Stomach (tissue), 8 donors: ENCODE measurements at regions not wholly inside any gene's neighbourhood (a gene's known extent, or its start where the extent isn't known, plus 50 kb on each side); places are given as distances from the start of the nearest gene placed in this dataset.

Source experiments
- DNase-seq, 2 donors: peaks; one replicate each; pipeline versions ENCODE4 v3.0.0 to v3.0.0-alpha.2; 2013 to 2019
- H3K27ac ChIP-seq, 5 donors: fragments of 200-600 bp in 4 of 5; sonication (generic) in 4 of 5; one replicate each; pipeline ENCODE4 v1.5.1; 2013 to 2019; ENCODE audit warnings: mild to moderate bottlenecking in 1 of 5, moderate library complexity in 1 of 5
- H3K27me3 ChIP-seq, 3 donors: fragments of 200-600 bp; sonication (generic); one replicate each; pipeline ENCODE4 v1.5.1; 2017 to 2019; ENCODE audit warnings: mixed run types in 1 of 3
- H3K36me3 ChIP-seq, 4 donors: fragments of 200-600 bp; sonication (generic); 1 replicate in 3 of 4; 2 replicates in 1 of 4; pipeline ENCODE4 v1.5.1; 2016 to 2019
- H3K4me1 ChIP-seq, 4 donors: fragments of 200-600 bp; sonication (generic); one replicate each; pipeline ENCODE4 v1.5.1; 2016 to 2019
- H3K4me3 ChIP-seq, 4 donors: fragments of 200-600 bp; sonication (generic) in 3 of 4; one replicate each; pipeline ENCODE4 v1.5.1; 2016 to 2019; ENCODE audit warnings: mild to moderate bottlenecking in 1 of 4
- H3K9me3 ChIP-seq, 4 donors: fragments of 200-600 bp; sonication (generic); one replicate each; pipeline ENCODE4 v1.5.1; 2016 to 2019
- EP300 ChIP-seq: sonication (generic); formaldehyde crosslinking; IDR thresholded peaks from one replicate; pipeline ENCODE4 v1.6.1; 2017; ENCODE audit warnings: antibody characterized with exemption
- POLR2A ChIP-seq, 4 donors: fragments of 450-650 bp; IDR thresholded peaks; one replicate each; pipeline ENCODE4 v1.6.1; 2016; ENCODE audit warnings: antibody characterized with exemption in 4 of 4, control low read depth in 2 of 4, mild to moderate bottlenecking in 1 of 4, moderate library complexity in 1 of 4
- POLR2AphosphoS5 ChIP-seq, 3 donors: sonication (generic); formaldehyde crosslinking; IDR thresholded peaks; one replicate each; pipeline ENCODE4 v1.6.1; 2016; ENCODE audit warnings: antibody characterized with exemption in 3 of 3
- WGBS, 5 donors: extraction: QIAGEN DNeasy Blood & Tissue Kit in 3 of 5; methylation state at CpG; one replicate each; pipeline versions ENCODE4 v1.1.5 to v1.1.7; 2013 to 2018; 5-methylcytosine and 5-hydroxymethylcytosine counted together
- intact Hi-C: fragments of 100-400 bp; cut with DNase I; formaldehyde crosslinking; loops from one replicate; pipeline ENCODE4 v1.15.1; 2023; ENCODE audit warnings: low total_unique reads
- TF ChIP-seq, protein P1 (sequence below), 7 experiments: fragments of 450-650 bp in 4 of 7; fragments of 200-600 bp in 3 of 7; sonication (generic) in 3 of 7; IDR thresholded peaks; one replicate each; pipeline ENCODE4 v1.5.1; 2016 to 2019; ENCODE audit warnings: antibody characterized with exemption in 7 of 7, control low read depth in 2 of 7, mild to moderate bottlenecking in 1 of 7
- donor health status: healthy with polysubstance abuse.
- donor health status: Bipolar disorder and iron deficiency.
- donor health status: healthy.

GRCh38 chr5:13529300-13529699 lies 415.2 kb downstream of the DNAH5 start:
- H3K36me3 ChIP-seq, result no peaks in the 10 kb centered on the region
- TF ChIP-seq, protein P1, sequence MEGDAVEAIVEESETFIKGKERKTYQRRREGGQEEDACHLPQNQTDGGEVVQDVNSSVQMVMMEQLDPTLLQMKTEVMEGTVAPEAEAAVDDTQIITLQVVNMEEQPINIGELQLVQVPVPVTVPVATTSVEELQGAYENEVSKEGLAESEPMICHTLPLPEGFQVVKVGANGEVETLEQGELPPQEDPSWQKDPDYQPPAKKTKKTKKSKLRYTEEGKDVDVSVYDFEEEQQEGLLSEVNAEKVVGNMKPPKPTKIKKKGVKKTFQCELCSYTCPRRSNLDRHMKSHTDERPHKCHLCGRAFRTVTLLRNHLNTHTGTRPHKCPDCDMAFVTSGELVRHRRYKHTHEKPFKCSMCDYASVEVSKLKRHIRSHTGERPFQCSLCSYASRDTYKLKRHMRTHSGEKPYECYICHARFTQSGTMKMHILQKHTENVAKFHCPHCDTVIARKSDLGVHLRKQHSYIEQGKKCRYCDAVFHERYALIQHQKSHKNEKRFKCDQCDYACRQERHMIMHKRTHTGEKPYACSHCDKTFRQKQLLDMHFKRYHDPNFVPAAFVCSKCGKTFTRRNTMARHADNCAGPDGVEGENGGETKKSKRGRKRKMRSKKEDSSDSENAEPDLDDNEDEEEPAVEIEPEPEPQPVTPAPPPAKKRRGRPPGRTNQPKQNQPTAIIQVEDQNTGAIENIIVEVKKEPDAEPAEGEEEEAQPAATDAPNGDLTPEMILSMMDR (IDR thresholded peaks at IDR 0.05), result no peak
- no peak for TF ChIP-seq POLR2A (IDR thresholded peaks at IDR 0.05)
- no peak for TF ChIP-seq EP300
- TF ChIP-seq POLR2AphosphoS5 (IDR thresholded peaks at IDR 0.05), result no peak
- intact Hi-C loops, result no loop called here
- no peaks in the 10 kb centered on the region for H3K9me3 ChIP-seq
- no peak overlapping the region for H3K27ac ChIP-seq
- no peak for DNase-seq
- H3K27me3 ChIP-seq, result no peaks in the 10 kb centered on the region
- 52 to 80% (median 68%) methylated on average over 1 of the region's 1 CpG for WGBS, 5 donors
- peaks cover 0 to 18% (median 5%) of the 10 kb centered on the region in 4 donors for H3K4me1 ChIP-seq
- no peak overlapping the region for H3K4me3 ChIP-seq

- TF ChIP-seq POLR2AphosphoS5 (IDR thresholded peaks at IDR 0.05), result no peak
- peak in 1 of 2 donors; percentile 32 for DNase-seq
- H3K9me3 ChIP-seq, result no peaks in the 10 kb centered on the region
- intact Hi-C loops, result no loop called here
- peaks cover 0 to 28% (median 5%) of the 10 kb centered on the region in 4 donors for H3K4me1 ChIP-seq
- 23 to 49% (median 35%) methylated on average over 2 of the region's 2 CpGs for WGBS, 5 donors
- H3K27me3 ChIP-seq, result no peaks in the 10 kb centered on the region
- no peaks in the 10 kb centered on the region for H3K36me3 ChIP-seq
- H3K4me3 ChIP-seq, result no peak overlapping the region
- no peak overlapping the region for H3K27ac ChIP-seq
Measured at GRCh38 chr5:13524936-13525335, 419.6 kb downstream of the DNAH5 start.

- no peaks in the 10 kb centered on the region for H3K9me3 ChIP-seq
- no peaks in the 10 kb centered on the region for H3K36me3 ChIP-seq
- TF ChIP-seq EP300 (no peak), POLR2AphosphoS5 (IDR thresholded peaks at IDR 0.05) (no peak), POLR2A (IDR thresholded peaks at IDR 0.05) (no peak)
- TF ChIP-seq, protein P1 (IDR thresholded peaks at IDR 0.05), result no peak
- H3K4me1 ChIP-seq, result peaks cover 0 to 13% (median 0%) of the 10 kb centered on the region in 4 donors
- no peaks in the 10 kb centered on the region for H3K27me3 ChIP-seq
- no peak overlapping the region for H3K4me3 ChIP-seq
- no peak for DNase-seq
- WGBS, 5 donors, result 76 to 96% (median 92%) methylated on average over 1 of the region's 1 CpG
- intact Hi-C loops, result no loop called here
- no peak overlapping the region for H3K27ac ChIP-seq
Measured at GRCh38 chr5:13519131-13519530, 425.4 kb downstream of the DNAH5 start.

- H3K4me3 ChIP-seq, result no peak overlapping the region
- TF ChIP-seq, protein P1 (IDR thresholded peaks at IDR 0.05), result no peak
- TF ChIP-seq POLR2A (IDR thresholded peaks at IDR 0.05) (no peak), EP300 (no peak), POLR2AphosphoS5 (IDR thresholded peaks at IDR 0.05) (peak in 2 of 3 donors; percentile 39 to 63)
- peaks cover 0 to 3% (median 0%) of the 10 kb centered on the region in 4 donors for H3K4me1 ChIP-seq
- WGBS, 5 donors, result 33 to 52% (median 41%) methylated on average over 1 of the region's 1 CpG
- peak in 1 of 2 donors; percentile 67 for DNase-seq
- H3K27ac ChIP-seq, result no peak overlapping the region
- H3K9me3 ChIP-seq, result no peaks in the 10 kb centered on the region
- no peaks in the 10 kb centered on the region for H3K36me3 ChIP-seq
- intact Hi-C loops, result no loop called here
- H3K27me3 ChIP-seq, result no peaks in the 10 kb centered on the region
Measured at GRCh38 chr5:13516195-13516594, 428.3 kb downstream of the DNAH5 start.

DNA sequence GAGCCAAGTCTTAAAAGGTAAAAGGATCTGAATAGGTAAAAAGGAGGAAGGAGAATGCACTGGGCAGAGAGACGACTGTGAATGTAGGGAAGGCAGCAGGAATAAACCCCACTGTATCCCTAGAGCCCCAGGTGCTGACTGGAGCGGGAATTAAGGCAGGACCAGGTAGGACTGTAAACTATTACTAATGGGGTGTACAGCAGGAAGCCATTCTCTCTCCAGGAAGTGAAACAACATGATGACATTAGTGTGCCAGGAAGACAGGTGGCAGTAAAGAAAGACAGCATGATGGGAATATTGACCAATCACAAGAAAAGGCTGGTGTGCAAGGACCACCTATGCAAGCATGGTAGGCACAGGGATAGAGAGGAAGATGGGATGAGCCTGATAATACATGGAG lies 433.0 kb downstream of the DNAH5 start:
- Histone ChIP-seq H3K9me3 (no peaks in the 10 kb centered on the region), H3K27me3 (no peaks in the 10 kb centered on the region), H3K27ac (no peak overlapping the region), H3K4me1 (peaks cover 0 to under 1% (median 0%) of the 10 kb centered on the region in 4 donors), H3K4me3 (no peak overlapping the region), H3K36me3 (no peaks in the 10 kb centered on the region)
- no peak for DNase-seq
- TF ChIP-seq POLR2AphosphoS5 (IDR thresholded peaks at IDR 0.05), result no peak
- 67 to 86% (median 75%) methylated on average over 2 of the region's 2 CpGs for WGBS, 5 donors
- intact Hi-C loops, result no loop called here
